Erythroblast (primary cell): ENCODE measurements at regions not wholly inside any gene's neighbourhood (a gene's known extent, or its start where the extent isn't known, plus 50 kb on each side); places are given as distances from the start of the nearest gene placed in this dataset.
"Not testable (repeated sequence)": the region's sequence is repeated elsewhere in the genome, so short reads cannot be mapped to it uniquely, and the experiment has no call there.

Source experiments
- DNase-seq, 2 experiments: peaks; one replicate each; lab custom pipeline; 2025; lab: John Stamatoyannopoulos, UW
- GATA1 ChIP-seq: IDR thresholded peaks from 2 replicates; pipeline ENCODE4 v1.6.1; 2011; ENCODE audit warnings: low read depth, mild to moderate bottlenecking, control low read depth, low read length, moderate library complexity
- POLR2A ChIP-seq: IDR thresholded peaks from 2 replicates; pipeline ENCODE4 v1.6.1; 2011; ENCODE audit warnings: mild to moderate bottlenecking, low read length

DNA sequence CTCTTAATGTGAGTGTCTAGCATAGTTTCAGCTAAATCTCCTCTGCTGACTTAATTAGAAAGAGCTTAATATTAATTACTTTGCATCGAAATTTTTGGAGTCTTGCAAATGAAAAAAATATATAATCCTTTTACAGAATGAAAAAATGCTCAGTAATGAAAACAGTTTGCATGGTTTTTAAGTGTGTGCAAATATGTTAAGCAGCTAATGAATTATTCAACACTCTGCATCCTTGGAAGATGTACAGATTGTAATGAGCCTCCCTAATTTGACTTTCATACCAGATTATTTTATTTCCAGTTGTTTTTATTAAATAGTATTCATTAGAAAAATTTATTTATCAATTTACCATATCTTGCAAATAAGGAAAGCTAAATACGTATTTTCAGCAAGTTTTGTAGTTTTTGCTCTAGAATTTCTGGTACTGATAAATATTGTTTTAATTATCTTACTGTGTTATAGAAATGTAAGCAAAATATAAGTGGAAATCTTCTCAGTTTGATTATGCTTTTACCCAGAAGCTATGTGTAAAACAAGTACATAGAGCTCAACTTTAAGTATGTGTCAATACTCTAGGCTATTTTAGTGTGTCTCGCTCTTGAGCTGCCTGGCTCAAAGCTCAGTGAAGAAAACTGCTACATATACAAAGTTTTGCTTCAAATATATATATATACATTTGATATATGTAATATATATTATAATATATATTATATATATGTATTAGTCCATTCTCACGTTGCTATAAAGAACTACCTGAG, 714.9 kb upstream of the LUZP2 start:
- TF ChIP-seq GATA1: no peak
- no peak for TF ChIP-seq POLR2A
- DNase-seq: no peak

DNA sequence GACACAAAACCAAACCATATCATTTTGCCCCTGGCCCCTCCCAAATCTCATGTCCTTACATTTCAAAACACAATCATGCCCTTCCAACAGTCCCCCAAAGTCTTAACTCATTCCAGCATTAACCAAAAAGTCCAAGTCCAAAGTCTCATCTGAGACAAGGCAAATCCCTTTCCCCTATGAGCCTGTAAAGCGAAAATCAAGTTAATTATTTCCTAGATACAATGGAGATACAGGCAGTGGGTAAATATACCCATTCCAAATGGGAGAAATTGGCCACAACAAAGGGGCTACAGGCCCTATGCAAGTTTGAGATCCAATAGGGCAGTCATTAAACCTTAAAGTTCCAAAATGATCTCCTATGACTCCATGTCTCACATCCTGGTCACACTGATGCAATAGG, 709.9 kb upstream of the LUZP2 start:
- DNase-seq: not testable (repeated sequence)

DNA sequence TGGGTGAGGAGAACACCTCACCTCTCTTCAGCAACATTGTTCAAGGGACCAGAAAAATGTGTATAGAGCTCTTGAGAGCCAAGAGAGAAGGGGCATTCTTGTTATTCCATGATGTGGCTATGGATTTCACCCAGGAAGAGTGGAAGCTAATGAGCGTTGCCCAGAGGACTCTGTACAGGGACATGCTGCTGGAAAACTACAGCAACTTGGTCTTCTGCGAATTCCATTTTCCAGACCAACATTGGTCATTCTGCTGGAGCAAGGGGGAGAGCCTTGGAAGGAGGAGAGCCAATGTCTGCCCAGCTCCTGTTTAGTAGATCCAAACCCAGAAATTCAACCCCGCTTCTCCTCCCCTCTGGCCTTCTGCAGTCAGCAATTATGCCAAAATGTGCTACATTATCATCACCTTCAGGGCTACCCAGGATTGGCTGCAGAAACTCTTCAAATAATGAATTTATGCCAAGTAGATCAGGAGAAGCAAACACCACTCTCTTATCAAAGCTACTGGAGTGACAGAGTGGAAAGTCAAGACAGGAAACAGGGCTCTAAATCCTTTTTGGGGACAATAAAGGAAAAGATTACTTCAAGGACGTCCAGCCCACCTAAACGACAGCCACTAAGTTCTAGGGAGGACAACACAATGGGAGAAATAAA, 707.5 kb upstream of the LUZP2 start:
- DNase-seq: no peak
- TF ChIP-seq POLR2A (no peak), GATA1 (no peak)

DNA sequence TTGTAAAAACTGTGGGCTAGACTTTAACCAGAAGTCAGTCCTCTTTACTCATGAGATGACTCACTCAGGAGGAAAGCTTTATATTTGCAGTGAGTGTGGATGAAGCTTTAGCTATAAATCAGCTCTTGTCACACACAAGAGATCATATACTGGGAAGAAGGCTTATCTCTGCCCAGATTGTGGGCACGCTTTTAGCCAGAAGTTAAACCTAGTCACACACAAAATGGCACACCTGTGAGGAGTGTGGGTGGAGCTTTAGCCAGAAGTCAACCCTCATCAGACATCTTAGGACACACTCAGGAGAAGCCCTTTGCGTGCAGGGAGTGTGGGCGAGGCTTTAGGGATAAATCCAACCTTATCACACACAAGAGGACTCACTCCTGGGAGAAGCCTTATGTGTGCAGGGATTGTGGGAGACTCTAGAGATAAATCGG, 706.9 kb upstream of the LUZP2 start:
- TF ChIP-seq GATA1 (no peak), POLR2A (no peak)
- DNase-seq: no peak

DNA sequence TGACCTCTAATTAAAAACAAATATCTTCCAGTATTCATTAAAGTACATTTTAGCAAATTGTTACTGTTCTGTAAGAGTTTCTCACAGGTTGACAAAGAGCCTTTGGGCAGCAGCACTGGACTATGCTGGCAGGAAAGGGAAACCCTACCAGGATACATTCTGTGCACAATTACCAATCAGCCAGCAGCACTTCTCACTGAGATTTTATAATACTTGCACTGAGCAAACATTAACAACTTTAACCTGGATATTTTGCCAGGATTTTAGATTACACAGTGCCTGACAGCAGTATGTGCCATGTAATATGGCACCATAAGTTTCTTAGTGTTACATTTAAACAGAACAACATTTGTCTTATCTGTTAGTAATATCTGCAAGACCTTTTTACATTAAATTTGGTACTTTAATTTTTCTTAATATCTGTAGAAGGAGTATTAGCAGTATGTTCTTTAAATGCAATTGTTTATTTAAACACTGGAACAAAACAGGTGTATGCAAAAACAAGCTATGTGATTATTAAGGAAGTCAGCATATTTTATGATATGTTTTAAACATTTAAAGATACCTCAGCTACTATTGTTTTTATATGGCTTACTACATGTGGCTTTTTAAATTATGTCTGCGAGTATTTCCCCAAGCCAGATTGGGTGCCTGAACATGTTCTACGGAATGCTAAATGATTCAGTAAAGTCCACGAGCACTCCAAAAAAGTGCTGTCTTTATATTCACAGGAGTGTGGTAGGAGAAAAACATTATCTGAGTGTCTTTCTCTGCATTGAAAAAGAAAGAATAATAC, 699.0 kb upstream of the LUZP2 start:
- TF ChIP-seq POLR2A (no peak), GATA1 (no peak)
- no peak for DNase-seq

DNA sequence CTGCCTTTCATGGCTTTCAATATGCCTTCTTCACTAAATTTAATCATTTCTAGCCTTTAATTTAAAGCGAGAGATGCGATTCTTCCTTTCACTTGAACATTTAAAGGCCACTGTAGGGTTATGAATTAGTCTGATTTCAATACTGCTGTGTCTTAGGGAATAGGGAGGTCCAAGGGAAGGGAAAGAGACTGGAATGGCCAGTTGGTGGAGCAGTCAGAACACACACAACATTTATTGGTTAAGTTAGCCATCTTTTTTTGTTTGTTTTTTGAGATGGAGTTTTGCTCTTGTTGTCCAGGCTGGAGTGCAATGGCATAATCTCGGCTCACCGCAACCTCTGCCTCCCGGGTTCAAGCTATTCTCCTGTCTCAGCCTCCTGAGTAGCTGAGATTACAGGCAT, 662.5 kb upstream of the LUZP2 start:
- not testable (repeated sequence) for DNase-seq

DNA sequence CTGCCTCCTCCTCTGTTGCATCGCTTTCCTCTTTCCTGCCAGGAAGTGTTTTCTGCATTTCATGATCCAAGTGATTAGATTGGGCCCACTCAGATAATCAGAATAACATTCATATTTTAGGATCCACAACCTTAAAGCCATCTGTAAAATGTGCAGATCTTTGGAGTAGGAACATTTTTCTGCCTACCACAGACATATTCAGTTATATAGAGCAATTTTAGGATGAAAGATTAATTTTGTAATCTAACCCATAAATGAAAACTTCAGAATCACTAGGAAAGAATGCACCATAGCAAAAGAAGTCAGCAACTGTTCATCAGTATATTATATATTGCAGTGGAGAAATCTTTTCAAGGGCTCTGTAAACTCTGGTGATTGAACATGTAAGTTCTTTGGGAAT, 659.9 kb upstream of the LUZP2 start:
- DNase-seq: no peak
- no peak for TF ChIP-seq POLR2A
- no peak for TF ChIP-seq GATA1

DNA sequence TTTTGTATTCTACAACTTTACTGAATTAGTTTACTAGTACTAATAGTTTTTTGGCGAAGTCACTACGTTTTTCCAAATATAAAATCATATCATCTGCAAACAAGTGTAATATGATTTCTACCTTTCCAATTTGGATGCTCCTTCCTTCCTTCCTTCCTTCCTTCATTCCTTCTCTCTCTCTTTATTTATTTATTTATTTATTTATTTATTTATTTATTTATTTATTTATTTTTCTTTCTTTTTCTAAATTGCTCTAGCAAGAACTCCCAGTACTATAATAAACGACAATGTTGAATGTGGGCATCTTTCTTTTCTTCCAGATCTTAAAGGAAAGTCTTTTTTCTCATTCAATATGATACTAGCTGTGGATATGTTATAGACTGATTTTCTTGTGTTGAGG, 656.0 kb upstream of the LUZP2 start:
- DNase-seq: no peak
- TF ChIP-seq POLR2A (no peak), GATA1 (no peak)

DNA sequence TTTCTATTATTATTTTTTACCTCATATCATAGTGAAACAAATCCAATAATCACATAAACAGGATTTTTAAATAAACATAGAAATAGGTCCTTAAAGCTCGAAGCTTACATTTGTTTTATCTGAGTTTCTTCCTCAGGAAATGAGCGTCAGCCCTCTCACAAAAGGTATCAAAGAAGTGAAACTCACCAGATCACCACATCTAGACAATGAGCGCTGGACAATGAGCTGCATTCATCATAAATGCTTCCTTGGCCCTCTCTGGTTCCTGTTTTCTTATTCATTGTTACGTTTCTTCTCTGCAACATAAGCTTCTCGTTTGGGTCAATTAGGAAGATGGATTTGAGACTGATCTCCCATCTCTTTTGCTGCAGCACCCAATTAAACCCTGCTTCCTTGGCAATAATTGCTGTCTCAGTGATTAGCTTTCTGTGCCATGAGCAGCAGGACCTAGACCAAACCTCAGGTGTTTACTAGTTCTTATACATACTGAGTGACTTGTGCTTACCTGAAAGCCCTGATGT, 649.9 kb upstream of the LUZP2 start:
- no peak for DNase-seq
- no peak for TF ChIP-seq GATA1
- TF ChIP-seq POLR2A: no peak

DNA sequence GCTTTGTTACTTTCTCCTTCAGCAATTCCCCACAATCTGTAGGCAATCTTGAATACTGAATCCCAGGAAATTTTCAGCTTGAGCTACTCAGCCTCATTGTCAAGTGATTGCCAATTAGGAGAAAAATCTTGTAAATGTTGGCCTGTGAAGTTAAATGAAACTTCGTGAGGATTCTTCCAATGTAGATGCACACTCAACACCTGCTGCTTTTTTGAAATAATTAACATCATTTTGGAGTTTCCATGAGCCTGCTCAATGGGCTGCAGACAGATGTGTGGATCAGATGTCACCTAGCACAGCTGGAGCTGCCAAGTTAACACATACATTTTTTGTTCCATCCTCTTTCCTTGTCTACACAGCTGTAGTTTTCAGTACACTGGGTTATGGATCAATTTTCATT, 645.6 kb upstream of the LUZP2 start:
- no peak for TF ChIP-seq GATA1
- TF ChIP-seq POLR2A: no peak
- no peak for DNase-seq

DNA sequence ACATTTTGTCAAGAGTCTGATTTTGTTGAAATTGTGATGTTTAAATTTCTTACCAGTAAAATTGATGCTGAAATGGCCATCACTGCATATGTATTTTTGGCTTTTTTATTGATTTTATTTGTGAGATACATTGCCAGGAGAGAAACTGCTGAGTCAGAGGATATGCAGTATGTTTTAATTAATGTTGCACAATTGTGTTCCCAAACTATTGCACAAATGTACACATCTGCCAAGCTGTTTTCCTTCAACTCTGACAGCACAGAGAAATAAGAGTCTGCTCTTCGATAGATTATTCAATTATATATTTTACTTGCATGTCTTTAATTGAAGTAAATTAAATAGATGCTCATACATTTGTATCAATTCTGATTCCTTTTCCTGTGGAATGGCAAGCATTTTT, 640.2 kb upstream of the LUZP2 start:
- no peak for DNase-seq
- TF ChIP-seq GATA1 (no peak), POLR2A (no peak)

DNA sequence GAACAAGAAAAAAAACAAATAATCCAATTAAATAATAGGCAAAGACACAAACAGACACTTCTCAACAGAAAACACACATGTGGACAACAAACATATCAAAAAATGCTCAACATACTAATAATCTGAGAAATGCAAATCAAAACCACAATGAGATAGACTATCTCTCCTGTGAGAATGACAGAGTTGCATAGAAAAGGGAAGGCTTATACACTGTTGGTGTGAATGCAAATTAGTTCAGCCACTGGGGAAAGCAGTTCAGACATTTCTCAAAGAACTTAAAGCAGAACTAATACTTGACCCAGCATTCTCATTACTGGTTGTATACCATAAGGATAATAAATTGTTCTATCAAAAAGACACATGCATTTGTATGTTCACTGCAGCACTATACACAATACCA, 637.8 kb upstream of the LUZP2 start:
- DNase-seq: no peak
- TF ChIP-seq POLR2A: no peak
- TF ChIP-seq GATA1: no peak

DNA sequence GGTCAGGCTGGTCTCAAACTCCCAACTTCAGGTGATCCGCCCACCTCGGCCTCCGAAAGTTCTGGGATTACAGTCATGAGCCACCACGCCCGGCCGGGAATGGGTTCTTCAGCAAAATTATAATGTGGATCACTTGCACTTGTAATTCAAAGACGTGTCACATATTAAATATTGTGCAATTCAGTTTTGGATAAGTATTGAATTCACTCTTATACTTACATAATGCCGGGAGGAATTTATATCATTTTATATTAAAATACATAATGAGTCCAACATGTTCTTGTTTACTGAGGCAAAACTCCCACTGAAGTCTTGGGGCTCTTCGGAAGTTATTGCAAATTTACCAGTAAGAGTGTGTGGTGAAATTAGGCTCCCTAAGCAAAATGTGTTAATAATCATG, 635.2 kb upstream of the LUZP2 start:
- DNase-seq: no peak
- TF ChIP-seq POLR2A (no peak), GATA1 (no peak)

DNA sequence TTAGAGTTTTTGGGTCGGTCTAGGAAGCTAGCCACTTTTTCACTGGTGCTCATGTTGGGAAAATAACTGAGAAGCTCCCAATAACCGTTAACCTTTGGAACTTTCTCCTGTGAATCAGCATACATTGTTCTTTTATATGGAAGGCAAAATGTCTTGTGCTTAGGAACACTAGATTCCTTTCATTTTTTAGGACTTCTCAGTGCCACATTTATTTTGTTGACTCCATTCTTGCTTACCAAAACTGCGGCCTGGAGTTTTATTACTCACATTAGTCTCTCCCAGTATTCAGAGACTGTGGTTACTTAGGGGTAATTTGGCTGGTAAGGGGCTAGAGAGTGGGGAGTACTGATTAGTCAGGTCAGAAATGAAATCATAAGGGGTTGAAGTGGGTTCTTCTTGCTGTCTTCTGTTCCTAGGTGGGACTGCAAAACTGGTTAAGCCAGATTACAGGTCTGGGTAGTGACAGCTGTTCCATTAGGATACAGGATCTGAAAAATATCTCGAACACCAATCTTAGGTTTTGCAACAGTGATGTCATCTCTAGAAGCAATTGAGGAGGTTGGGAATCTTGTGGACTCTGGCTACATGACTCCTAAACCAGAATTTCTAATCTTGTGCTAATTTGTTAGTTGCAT, 631.4 kb upstream of the LUZP2 start:
- no peak for TF ChIP-seq GATA1
- no peak for TF ChIP-seq POLR2A
- no peak for DNase-seq
